HG02623 (cell line): ENCODE measurements at regions not wholly inside any gene's neighbourhood (a gene's known extent, or its start where the extent isn't known, plus 50 kb on each side); places are given as distances from the start of the nearest gene placed in this dataset.
A peak's percentile ranks its signal among the peaks of the same experiment; 100 is the strongest.
"Not testable (repeated sequence)": the region's sequence is repeated elsewhere in the genome, so short reads cannot be mapped to it uniquely, and the experiment has no call there.

ENCODE experiments used
- ATAC-seq: cut with Tn5 transposase; IDR thresholded peaks from one replicate; pipeline ENCODE4 v1.9.1; 2021; ENCODE audit warnings: moderate library complexity; ENCODE audit not compliant: unreplicated experiment

- peak; percentile 82 for ATAC-seq
Observed at GRCh38 chr14:38721822-38722431, 381.1 kb downstream of the SEC23A start.

GRCh38 chr14:38718519-38718918, 384.5 kb downstream of the SEC23A start:
- ATAC-seq = no peak

GRCh38 chr14:38716926-38717325, 386.1 kb downstream of the SEC23A start:
- ATAC-seq = no peak

GRCh38 chr14:38710881-38711280, 392.2 kb downstream of the SEC23A start:
- ATAC-seq = no peak

DNA sequence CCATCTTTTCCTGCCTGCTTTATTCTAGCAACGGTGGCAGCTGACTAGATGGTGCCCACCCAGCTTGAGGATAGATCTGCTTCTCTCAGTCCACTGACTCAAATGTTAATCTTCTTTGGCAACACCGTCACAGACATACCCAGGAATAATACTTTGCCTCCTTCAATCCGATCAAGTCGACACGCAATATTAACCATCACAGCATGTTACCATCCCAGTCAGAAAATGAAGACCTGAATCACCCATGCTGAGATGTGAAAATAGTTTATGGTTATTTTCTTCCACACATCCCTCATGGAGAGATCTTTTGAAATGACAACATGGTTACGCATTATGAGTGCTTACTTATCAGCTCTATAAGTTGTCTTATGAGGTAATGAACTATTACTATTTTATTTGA, 392.8 kb downstream of the SEC23A start:
- ATAC-seq = no peak

GRCh38 chr14:38705220-38705619, 397.8 kb downstream of the SEC23A start:
- ATAC-seq = no peak

DNA sequence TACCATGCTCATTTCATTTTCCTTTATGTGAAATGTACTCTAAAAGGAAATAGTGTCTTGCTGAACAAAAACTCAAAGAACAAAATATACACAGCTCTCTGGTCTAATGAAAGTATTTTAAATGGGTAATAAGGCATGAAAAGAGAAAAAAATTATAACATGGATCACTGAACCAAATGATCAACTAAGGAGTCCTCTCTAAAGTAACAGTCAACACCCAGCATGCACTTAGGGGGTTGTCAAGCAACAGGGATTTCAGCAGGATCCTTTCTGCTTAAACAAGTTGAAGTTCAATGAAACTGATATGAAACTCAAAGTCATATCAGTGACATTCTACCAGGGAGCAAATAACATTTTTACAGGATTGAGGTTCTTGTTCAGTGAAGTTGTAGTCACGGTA, 398.8 kb downstream of the SEC23A start:
- ATAC-seq = no peak

GRCh38 chr14:38696925-38697324, 406.1 kb downstream of the SEC23A start:
- no peak for ATAC-seq

GRCh38 chr14:38693423-38693822, 409.6 kb downstream of the SEC23A start:
- ATAC-seq = no peak

DNA sequence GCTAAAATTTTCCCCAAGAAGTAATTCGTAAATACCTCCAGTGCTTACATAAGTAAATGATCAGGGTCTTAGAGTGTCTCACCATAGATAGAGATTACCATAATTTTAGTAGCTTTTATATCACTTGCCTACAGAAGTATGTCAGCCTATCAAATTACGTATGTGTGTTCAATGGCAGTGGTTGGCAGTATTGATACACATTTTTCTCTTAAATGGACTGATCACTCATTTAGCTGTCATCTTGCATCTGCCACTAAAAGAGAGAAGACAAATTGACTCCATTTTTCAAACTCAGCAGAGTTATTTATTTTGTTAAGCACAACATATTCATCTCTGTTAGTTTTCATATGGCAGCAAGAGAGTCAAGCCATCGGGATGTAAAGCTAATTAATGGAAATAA, 413.1 kb upstream of the CLEC14A start:
- ATAC-seq = no peak

GRCh38 chr14:38663382-38663781, 407.5 kb upstream of the CLEC14A start:
- ATAC-seq = no peak

DNA sequence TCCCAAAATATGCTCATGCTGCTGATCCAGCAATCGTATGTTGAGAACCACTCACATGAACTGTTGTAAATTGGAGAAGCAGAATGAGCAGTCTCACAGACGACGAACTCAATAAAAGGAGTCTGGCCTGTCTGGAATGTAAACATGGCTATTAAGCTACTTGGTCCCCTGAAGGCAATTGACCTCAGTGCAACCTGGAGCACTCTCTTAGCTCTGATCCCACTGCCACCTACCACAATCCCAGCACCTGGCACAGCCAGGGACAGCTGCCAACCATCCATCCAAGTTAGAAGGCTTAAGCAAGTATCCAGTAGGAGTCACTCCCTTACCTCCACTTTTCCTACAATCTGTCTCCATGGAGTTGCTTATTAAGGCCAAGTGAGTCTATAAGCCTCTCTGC, 406.9 kb upstream of the CLEC14A start:
- ATAC-seq = no peak

GRCh38 chr14:38646391-38646790, 390.5 kb upstream of the CLEC14A start:
- ATAC-seq = no peak

- not testable (repeated sequence) for ATAC-seq
Observed at GRCh38 chr14:38634913-38635312, 379.0 kb upstream of the CLEC14A start.

DNA sequence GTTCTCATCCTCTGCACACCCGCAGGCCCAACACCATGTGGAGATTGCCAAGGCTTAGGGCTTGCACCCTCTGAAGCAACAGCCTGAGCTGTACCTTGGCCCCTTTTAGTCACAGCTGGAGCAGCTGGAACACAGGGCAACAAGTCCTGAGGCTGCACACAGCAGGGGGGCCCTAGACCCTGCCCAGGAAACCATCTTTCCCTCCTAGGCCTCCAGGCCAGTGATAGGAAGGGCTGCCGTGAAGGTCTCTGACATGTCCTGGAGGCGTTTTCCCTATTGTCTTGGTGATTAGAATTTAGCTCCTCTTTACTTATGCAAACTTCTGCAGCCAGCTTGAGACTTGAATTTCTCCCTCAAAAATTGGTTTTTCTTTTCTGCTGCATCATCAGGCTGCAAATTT, 373.5 kb upstream of the CLEC14A start:
- no peak for ATAC-seq

- ATAC-seq = no peak
Observed at GRCh38 chr14:38627163-38627562, 371.3 kb upstream of the CLEC14A start.

DNA sequence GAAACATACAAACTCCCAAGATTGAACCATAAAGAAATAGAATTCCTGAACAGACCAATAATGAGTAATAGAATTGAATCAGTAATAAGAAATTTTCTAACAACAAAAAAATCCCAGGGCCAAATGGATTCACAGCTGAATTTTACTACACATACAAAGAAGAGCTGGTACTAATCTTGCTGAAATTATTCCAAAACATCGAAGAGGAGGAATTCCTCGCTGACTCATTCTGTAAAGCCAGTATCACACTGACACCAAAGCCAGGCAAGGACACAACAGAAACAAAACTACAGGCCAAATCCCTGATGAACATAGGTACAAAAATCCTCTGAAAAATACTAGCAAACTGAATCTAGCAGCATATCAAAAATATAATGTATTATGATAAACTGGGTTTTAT, 367.8 kb upstream of the CLEC14A start:
- ATAC-seq = no peak

DNA sequence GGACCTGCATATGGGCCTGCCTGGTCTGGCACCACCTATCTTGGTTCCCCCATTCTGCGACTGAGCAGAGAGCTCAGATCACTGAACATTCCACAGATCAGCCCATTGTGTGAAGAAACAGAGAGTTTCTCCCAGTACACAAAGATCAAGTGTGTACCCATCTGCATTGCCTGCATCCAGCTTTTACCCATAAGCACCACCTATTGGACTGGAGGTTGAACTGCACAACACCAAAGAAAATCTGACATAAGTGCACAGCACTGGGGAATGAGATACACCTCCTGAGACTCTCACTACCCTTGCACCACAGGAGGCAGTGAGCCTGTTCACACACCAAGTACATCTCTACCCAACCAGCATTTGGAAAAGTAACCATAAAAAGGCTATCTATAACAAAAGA, 362.6 kb upstream of the CLEC14A start:
- ATAC-seq = peak; percentile 53

DNA sequence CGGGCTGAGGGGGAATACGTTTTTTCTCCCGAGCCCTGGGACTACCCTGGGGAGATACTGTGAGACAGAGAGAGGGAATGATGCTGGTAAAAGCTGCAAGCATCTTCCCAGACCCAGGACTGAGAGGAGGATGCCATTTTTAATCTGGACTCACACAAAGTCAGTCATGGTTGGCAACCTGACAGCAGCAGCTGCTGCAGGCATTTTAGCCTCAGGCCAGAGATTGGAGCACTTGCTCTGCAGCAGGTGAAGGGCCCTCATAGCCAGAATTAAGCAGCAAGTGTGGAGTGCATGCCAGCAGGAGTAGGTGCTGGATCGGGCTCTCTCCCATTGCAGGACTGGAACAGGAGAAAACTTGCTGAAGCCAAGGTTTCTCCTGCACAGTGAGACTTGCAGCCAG, 361.1 kb upstream of the CLEC14A start:
- no peak for ATAC-seq

- no peak for ATAC-seq
Observed at GRCh38 chr14:38611928-38612327, 356.0 kb upstream of the CLEC14A start.

DNA sequence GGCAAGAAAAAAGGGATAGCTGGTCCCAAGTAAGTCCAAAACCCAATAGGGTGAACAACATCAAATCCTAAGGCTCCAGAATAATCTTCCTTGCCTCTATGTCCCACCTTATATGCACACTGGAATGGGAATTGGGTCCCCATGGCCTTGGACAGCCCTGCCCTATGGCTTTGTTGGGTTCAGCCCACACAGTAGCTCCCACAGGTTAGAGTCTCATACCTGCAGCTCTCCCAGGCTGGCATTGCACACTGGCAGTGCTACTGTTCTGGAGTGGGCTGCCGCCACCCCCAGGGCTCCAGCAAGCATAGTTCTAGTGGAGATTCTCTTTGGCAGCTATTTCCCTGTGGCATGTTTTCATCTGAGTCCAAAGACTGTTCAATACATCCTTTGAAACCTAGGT, 352.4 kb upstream of the CLEC14A start:
- ATAC-seq = no peak

- ATAC-seq = no peak
Observed at GRCh38 chr14:38605193-38606114, 349.6 kb upstream of the CLEC14A start.
